HEK293T (cell line): ENCODE measurements at regions not wholly inside any gene's neighbourhood (a gene's known extent, or its start where the extent isn't known, plus 50 kb on each side); places are given as distances from the start of the nearest gene placed in this dataset.

Source experiments
- ARNT ChIP-seq: fragments of 450-650 bp; IDR thresholded peaks from 2 replicates; pipeline ENCODE4 v1.6.1; 2017; ENCODE audit warnings: mild to moderate bottlenecking
- CTBP1 ChIP-seq: fragments of 450-650 bp; IDR thresholded peaks from 2 replicates; pipeline ENCODE4 v1.6.1; 2016; ENCODE audit warnings: borderline replicate concordance
- HDGF ChIP-seq: fragments of 450-650 bp; IDR thresholded peaks from 2 replicates; pipeline ENCODE4 v1.6.1; 2017; ENCODE audit warnings: antibody characterized with exemption, borderline replicate concordance
- TARDBP ChIP-seq: fragments of 450-650 bp; IDR thresholded peaks from 2 replicates; pipeline ENCODE4 v1.6.1; 2016

DNA sequence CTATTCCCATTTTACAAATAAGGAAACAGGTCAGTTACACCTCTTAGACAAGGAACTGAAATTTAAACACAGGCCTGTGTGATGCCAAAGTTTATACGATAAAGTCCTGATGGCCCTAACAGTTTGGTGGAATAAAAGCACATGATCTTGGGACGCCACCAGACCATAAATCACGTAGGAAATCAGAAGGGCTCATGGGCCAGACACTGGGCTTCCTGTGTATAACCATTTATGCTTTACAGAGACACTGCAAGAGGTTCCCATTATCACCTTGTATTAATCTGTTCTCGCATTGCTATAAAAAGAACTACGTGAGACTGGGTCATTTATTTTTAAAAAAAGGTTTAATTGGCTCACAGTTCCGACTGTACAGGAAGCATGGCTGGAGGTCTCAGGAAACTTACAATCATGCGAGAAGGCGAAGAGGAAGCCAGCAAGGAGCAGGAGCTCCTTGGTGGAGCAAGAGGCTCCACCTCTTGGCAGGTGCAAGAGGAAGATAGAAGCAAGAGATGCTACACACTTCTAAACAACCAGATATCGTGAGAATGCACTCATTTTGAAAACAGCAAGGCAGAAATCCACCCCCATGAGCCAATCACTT lies 124.0 kb upstream of the MON1B start:
- TF ChIP-seq HDGF, result no peak
- no peak for TF ChIP-seq ARNT
- TF ChIP-seq CTBP1, result no peak
- no peak for TF ChIP-seq TARDBP
